8988T (cell line): ENCODE measurements at regions not wholly inside any gene's neighbourhood (a gene's known extent, or its start where the extent isn't known, plus 50 kb on each side); places are given as distances from the start of the nearest gene placed in this dataset.

ENCODE experiments used
- DNase-seq: peaks from one replicate; pipeline ENCODE4 v3.0.0; 2011

DNA sequence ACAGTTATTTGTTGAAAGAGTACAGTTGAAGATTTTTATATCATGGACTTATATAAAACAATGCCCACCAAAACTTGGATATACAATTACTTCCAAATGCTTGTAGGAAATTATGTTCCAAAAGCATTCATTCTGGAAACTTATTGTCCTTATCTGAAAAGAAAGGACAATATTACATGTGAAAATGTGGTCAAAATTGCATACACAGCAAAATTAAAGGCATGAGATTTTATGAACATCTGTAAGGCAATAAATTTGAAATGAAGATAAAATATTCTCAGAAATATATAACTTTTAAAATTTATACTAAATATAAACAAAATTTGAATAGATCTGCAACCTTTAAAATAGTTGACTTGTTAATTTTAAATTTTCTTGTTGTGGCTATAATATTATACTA lies 1173.8 kb downstream of the NLGN4X start:
- no peak for DNase-seq

DNA sequence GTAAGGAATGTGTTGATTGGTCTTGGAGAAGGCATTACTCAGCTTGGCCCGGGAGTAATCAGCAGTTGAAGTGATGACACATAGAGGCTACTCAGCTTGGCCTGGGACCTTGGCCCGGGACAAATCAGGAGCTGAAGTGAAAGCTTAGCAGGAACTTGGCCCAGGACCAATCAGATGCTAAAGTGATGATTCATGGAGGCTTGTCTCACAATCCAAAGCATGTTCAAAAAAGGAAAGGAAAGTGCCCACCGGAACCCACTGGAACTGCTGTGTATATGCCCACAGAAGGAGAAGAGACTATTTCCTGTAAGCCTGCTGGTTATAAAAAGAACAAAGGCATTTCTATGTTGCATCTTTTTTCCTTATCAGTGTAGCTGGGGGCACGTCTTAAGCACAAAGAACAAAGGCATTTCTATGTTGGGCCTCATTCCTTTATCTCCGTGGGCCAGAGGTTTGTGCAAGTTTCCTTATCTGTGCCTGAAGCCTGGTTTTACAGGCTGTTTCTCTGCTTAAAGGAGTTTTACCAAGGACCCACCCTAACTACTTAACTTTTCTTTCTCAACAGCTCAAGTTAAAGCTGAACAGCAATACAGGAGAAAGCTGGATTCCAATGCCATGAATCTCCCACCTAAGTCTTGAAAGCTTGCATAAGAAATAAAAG lies 1176.7 kb downstream of the NLGN4X start:
- no peak for DNase-seq

DNA sequence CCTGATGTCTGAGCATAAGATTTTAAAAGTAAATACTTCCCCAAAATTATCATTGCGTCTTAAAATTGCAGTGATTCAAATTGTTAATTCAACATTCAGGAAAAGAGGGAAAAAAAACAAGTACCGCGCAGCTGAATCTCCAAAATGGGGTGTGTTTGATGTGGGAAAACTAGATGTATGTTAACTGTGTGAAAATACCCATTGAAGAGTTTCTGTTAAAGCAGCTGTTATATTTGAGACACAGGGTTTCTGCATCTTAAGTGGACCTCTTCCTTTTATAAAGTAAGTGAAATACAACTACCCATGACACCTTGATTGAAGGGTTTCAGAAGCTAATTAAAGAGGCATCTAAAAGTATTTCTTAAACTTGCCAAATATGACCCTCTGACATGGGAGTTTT lies 1186.1 kb downstream of the NLGN4X start:
- DNase-seq, result no peak

DNA sequence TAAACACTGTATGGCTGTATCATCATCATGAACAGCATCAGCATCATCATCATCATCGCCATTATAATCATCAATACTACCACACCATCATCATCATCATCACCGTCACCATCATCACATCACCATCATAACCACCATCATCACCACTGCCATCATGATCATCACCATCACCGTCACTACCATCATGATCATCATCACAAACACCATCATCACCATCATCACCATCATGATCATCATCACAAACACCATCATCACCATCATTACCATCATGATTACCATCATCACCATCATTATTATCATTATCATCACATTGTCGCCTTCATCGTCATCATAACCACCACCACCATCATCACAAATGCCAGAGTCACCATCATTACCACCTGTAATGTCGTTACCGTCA lies 1196.9 kb downstream of the NLGN4X start:
- DNase-seq, result no peak

DNA sequence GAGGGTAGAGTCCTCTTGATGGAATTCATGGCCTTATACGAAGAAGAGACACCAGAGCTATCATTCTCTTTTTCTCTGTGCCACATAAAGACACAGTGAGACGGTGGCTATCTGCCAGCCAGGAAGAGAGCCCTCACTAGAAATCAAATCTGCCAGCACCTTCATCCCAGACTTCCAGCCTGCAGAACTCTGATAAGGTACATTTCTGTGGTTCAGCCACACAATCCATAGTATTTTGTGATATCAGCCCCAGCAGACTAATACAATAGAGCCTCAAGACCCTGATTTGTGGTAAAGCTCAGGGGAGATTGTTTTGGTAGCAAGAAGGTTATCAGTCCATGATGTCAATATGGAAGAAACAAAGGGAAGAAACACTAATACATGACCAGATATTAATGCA lies 1213.2 kb downstream of the NLGN4X start:
- DNase-seq, result no peak

DNA sequence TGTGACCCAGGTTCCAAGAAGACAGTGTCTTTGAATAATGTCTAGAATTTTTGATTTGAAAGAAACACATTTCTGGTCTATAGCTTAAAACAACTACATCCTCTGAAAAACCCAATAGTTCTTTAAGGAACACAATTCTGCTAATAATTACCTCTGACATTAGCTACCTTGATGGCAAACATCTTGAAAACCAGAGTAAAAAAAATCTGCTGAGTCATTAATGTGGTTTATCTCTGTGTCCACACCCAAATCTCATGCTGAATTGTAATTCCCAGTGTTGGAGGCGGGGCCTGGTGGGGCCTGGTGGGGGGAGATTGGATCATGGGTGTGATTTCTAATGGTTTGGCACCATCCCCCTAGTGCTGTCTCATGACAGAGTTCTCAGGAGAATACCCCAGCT lies 1233.8 kb downstream of the NLGN4X start:
- no peak for DNase-seq

DNA sequence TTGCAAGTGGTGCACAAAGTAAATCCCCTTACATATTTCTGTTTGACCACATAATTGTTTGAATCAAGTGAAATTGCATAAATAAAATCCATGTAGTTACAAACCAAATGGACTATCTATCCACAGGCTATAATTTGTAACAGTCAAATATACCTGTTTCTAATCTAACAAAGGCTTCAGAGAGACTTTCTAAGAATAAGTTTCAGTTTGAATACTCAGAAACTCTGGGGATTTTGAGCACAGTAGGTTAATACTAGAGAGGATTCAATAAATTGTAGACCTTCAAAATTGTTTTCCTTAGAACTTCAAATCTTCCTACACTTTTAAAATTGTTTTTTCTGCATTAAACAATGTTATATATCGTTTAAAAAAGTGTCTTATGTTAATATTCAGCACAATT lies 1250.1 kb downstream of the NLGN4X start:
- no peak for DNase-seq

DNA sequence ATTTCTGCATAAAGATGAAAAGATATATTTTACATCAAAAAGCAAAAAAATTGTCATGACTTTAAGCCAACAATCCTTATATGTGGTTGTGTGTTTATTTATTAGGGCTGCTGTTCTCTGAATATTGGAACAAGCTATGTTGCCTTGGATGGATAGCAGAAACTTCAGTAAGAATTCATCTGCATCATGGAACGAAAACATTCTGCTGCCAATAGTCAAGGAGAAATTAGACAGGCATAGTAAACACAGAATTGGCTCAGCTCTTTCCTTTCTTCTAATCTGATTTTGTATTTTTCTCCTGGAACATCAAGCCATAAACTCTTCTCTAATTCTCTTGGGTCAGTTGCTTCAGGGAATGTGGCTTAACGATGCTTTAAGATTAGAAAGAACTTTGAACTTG lies 1257.0 kb downstream of the NLGN4X start:
- no peak for DNase-seq

DNA sequence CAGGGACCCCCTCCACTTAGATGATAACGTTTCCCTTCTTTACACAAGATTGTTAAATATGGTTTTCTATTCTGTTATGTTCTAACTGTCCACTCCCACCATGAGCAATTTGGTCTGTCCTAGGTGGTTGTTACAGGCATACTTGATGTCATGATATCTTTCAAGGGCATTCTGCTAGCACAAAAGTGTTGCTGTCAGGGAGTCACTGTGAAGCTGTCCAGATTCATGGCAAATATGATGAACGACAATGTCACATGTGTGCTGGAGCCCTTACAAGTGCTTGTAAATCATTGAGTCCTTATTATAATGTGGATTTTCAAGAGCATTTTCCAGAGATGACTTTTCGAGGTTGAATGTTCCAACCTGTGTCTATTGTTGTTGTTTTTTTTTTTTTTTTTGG lies 1250.7 kb upstream of the PRKX start:
- no peak for DNase-seq

DNA sequence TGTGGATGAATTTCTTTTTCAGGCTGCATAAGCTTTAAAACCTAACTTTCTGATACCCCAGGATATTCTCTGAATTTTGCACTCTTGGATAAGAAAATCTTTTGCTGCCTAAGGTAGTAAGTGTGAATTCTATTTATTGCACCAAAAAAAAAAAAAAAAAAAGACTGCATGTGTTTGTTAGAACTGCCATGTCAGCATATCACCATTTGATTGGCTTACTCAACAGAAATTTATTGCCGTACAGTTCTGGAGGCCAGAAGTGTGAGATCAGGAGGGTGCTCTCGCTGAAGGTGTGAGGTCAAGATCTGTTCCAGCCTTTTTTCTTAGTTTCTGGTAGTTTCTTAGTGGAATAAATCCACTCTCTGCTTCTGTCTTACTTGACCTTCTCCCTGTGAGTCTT lies 1250.0 kb upstream of the PRKX start:
- DNase-seq, result no peak

DNA sequence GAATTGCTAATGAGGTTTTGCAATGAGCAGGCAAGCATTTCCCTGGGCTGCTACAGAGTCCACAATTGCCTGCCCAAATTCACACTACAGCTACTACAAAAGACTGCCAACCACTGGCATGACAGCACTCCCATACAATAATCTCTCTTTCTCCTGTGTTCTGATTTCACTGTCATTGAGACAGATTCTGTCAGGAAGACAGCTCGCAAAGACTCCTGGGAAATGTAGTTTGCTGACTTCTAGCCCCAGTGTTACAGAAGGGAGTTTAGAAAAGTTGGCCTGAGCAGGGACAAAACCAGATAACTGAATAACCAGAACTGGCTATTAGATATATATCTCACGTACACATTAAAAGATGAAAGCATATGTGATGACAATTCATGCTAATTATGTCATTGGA lies 1231.3 kb upstream of the PRKX start:
- DNase-seq, result no peak

DNA sequence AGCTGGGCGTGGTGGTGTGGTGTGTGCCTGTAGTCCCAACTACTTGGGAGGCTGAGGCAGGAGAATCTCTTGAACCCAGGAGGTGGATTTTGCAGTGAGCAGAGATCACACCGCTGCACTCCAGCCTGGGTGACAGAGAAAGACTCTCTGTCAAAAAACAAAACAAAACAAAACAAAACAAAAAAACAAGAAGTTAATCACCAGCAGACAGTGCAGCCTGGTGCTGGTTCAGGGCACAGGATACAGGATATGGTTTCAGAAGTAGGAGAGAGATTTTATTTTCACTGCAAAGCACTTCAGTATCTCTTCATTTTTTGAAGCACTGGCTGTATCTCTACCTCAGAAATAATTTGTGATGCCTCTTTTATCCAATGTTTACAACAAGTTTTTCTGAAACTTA lies 1222.9 kb upstream of the PRKX start:
- no peak for DNase-seq

DNA sequence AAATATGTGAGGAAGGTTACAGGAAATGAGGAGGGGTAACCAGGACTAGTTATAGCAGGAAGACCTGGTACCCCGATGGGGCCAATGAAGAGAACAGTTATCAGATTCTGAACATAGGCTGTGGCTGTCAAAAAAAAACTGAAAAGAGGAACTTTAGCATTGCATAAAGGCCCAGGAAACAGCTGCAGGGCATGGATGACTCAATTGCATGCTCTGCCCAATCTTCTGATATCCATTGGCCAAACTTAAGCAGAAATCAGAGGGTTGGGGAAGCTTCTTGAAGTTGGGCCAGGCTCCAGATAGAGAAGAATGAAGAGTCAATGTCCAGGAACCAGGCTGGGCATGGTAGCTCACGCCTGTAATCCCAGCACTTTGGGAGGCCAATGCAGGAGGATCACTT lies 1222.4 kb upstream of the PRKX start:
- no peak for DNase-seq

DNA sequence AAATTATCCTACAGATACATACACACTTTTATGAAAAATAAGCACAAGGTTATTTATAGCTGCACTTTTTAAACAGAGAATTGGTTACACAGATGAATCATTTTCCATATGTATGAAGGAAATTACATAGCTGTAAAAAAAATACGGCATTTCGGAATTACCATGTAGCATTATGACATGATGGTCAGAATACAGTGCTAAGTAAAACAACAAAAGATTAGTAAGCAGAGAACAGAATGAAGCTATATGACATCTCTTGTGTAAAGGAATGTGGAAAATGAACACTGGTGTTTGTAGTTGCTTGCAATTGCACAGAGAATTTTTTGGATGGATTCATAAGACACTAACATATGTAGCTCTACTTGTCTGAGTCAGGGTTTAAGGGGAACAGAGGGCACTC lies 1222.0 kb upstream of the PRKX start:
- no peak for DNase-seq

DNA sequence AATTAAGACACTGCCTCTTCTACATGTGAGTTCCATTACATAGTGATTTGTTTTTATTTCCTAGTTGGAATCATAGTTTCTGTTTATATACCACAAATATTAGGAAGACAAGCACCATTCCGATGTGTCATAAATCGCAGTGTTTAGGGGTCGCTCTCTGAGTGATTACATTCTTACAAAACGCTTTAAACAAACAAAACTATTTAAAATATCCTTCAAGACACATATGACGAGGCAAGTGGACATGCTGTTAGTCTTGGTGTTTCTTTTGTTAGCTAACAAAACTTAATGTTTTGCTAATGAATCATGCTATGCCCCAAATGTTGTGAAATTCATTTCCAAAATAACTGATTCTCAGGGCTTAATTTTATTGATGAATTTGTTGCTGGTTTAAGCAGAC lies 1219.3 kb upstream of the PRKX start:
- DNase-seq, result no peak

DNA sequence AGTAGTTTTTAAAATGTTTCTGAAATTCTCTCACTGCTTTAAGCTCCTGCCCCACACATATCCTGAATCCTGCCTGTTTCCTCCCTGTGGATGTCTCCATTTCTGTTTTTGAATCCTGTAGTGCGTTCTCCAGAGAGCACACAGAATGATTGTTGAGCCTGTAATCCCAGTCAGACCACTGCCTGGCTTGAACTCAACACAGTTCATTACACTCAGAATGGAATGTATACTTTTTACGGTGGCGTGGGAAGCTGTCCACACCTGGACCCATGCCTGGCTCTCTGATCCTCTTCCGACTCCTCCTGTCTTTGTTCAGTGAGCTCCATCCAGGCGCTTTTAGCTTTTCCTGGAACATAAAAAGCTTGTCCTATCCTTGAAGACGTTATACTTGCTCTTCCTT lies 1217.0 kb upstream of the PRKX start:
- DNase-seq, result no peak

DNA sequence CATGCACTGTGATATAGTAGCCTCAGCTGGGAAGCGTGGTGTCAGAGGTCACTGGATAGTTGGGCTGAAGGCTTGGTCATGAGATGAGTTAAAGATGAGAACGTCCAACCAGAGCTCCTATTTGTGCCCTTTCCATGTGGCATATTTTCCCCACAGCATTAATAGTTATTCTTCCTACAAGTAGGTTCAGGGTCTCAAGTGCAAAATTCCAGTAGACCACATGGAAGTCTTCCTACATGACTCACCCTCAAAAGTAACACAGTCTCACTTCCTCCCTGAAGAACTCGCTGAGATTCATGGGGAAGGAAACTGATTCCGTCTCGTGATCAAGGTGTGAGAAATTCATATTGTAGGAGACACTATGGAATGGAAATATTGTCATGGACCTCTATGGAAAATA lies 1212.5 kb upstream of the PRKX start:
- DNase-seq, result no peak

DNA sequence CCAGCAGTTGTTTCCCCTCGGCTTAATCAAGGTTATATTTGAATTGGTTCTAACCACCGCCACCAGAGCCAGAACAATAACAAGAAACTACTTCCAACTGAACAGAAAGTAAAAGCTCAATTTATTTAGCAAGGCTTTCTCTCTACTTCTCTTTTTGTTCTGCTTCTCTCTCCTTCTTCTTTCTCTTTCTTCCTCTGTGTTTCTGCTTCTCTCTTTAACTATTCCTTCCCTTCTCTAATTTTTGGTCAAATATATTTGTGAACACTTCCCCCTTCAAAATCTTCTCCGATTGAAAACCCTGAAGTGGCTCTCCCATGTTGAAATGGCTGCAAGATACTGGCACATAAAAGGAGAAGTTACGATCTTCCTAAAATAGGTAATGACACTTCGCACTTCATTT lies 1195.9 kb upstream of the PRKX start:
- DNase-seq, result no peak

DNA sequence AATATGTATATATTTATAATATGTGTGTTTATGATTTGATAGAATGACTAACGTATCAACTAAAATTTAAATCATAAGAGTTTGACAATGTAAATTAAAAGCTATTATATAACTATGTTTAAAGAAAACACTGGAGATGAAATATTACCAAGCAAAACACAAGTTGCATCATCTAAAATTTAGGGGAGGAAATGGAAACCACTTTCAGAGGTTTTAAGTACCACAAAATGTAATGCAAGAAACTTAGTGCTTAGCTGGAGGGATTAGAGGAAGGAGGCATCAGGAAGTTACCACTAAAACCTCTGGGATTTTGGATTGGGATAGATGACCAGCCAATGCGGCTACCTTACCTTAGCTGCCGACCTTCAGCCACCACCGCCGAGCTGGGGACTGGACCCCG lies 1192.1 kb upstream of the PRKX start:
- DNase-seq, result no peak

DNA sequence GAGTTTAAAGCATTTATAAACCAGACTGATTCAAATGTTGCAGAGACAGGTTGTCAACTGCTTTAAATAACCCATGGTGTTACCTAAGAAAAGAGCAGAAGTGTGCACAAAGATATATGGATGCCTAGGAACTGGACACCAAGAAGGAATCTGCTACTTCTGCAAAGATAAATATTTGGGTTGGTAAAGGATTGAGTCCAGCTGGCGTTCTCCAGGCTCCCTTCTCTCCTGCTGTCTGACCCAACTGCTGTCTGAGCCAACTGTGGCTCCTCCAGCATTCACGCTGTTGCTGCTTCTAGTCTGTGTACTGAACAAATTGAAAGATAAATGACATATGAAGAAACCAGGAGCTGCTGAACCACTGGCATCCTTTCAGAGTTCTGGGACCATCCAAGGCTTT lies 1167.8 kb upstream of the PRKX start:
- no peak for DNase-seq

DNA sequence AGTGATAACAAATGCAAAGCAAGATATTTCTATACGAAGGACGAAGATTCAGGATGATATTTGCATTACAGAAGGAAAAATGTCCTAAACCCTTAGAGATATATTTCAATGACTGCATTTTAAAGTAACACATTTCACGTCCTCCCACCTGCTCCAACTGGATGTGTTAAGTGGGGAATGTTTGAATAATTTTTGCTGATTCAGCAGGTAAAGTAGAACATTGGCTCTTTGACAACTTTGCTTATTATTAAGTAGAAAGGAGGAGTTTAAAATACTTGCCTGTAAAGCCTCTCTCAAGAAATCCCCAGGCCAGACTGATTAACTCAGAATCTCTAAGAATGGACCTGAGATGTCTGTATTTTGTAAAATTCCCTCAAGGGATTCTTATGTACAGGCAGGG lies 1165.2 kb upstream of the PRKX start:
- no peak for DNase-seq

DNA sequence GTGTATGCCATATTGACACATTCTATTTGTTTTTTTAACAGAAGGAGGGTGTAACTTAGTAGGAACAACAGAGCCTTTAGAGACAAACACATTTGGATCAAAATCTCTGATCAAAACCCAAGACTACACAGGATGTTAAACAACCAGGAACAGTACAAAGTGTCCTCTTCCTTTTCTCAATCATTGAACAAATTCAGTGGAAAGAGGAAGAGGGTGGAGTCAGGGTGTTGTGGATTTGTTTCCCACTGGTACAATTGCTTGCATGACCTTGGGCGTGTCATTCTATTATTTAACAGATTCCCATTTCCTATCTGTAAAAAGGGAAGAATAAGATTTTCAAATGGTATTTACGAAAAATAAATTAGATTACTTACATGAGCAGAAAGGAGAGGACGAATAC lies 1162.8 kb upstream of the PRKX start:
- DNase-seq, result no peak

DNA sequence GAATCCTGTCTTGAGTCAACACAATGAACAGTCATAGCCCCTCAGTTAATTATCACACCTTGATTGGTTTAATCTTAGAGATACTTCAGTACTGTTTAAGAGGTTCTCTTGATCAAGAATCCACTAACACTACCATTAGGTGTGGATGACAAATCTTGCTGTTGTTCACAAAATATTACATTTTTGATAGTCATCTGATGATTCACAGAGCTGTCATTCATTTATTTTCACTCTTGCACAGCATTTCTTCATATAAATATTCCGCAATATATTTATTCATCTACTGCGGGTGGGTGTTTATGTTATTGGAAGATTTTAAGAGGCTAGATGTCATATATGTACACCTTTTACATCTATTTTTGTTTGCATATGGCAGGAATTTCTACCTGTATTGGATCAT lies 1138.1 kb upstream of the PRKX start:
- DNase-seq, result no peak

DNA sequence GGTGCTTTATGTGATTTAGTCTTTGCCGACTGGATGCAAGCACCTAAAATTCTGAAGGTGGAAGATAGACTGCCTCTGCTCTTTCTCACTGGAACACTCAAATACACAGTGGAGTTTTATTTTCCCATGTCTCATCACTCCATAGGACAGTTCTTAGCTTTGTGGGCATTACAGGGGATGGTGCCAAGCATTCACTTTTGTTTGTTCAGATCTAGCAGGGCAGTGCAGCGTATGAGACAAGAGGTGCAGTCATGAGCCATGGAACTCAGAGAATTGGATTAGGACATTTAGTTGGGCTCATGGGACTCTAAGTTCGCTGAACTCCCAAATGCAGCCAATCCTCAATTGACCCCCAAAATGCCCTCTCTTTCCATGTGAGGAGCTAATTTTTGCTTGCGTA lies 1136.9 kb upstream of the PRKX start:
- DNase-seq, result no peak

DNA sequence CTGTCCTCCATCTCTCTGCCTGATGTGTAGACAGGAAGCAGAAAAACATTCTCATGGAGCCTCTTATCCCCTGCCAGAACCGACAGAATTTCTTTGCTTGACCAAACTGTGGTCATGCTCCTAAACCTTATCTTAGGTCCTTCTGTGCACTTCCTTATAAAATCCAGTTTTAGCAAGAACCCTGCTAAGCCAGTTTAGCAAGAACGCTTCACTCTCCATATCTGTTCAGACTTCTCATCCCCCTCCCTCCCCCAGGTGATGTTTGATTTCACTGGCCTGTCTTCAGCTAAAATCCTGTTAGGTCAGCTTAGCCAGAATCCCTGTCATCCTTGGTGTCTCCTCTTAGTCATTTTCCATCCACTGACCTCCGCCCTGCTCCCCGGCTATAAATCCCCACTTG lies 1130.9 kb upstream of the PRKX start:
- no peak for DNase-seq

DNA sequence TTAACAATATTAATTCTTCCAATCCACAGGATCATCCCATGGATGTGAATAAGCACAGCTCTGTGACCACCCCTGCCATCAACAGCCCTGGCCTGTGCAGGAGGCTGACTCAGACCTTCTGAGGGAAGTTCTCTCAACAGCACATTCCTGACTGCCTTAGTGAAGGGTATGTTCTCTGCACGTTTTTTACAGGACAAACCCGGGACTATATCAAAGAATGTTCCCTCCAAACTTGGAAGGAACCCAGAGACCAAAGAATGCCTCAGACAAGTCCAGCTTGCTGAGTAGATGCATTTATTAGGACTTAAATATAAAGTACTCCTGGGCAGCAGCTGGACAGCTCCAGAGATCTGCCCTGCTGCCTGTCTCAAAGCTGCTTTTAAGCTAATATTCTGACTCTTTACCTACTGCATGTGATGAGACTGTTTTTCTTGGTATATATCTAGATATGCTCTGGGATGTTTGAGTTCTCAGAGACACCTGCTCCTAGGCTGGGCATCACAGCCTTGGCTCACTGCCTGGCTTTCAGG lies 1127.8 kb upstream of the PRKX start:
- no peak for DNase-seq
